Islet precursor cell (in vitro differentiated cells): ENCODE measurements at regions not wholly inside any gene's neighbourhood (a gene's known extent, or its start where the extent isn't known, plus 50 kb on each side); places are given as distances from the start of the nearest gene placed in this dataset.

Experiments
- DNase-seq: peaks from one replicate; pipeline ENCODE4 v3.0.0-alpha.2; 2018

DNA sequence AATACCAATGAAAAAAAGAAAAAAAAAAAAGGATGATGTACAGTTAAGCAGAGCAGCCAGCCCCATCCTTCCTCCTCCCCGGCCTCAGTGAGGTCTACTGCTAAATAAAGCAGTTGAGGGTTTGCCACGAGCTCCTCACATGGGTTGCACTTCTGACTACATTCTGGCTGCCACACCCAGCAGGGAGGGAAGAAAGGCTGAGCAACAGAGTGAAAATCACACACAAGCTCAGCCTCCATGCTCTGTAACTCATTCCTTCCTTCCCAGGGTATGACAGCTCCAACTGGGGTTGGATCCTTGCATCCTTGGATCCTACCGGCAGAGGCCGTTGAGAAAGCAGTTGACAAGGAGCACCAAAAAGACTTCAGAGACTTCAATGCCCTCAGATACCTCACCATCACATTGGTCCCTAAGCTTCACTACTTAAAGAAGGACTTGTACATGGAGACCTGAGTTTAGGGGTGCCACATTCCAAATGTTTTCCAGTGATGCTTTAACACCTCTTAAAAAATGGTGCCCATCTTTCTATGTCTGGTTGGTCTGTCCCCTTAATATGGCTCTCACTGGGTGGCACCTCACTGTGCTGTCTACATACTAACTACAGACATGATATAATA lies 52.9 kb upstream of the PIK3CG start:
- DNase-seq = no peak

DNA sequence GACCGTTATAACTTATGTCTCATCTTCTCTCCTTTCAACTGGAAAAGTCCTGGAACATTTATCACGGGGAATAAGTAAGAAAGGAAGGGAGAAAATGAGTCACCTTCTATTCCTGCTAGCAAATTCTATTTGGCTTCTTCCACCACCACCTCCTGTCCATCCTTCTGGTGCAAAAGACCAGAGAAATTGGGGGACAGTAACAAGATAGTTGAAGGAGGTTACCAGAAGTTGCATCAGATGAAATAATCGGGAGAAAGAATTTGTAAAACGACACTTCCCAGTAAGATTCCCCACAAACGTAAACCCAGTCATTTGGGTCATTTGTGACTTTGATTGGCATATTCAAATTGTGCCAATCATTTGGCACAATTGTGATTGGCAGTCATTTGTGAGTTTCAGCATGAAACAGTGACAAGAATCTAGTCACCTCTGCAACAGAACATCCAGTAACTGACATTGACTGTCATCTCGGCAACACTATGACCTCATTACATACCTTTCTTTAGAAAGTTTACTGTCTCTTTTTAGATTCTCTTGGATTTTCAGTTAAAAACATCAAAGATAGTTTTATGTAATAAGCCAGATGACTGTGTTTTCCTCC lies 51.3 kb upstream of the PIK3CG start:
- DNase-seq = no peak

DNA sequence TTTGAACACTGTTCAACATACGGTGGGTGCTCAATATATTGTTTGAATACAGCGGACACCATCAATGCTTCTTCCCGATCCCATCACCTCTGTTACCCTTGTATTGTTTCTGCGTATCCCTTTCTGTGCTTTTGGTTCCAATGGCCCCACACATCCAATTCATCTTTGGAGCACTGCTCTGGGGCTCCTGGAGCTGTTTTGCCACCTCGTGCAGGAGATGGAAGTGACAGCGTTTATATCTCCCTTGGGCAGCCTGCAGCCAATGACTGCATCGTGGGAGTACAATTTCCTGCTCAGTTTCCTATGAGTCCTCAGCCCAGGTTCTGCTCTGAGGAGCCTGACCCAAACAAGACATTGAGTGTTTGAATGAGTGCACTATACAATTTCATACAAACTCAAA lies 50.2 kb upstream of the PIK3CG start:
- no peak for DNase-seq
